Fibroblast of skin of left quadriceps (primary cell): ENCODE measurements at regions not wholly inside any gene's neighbourhood (a gene's known extent, or its start where the extent isn't known, plus 50 kb on each side); places are given as distances from the start of the nearest gene placed in this dataset.

Experiments used
- DNase-seq, 2 experiments: peaks; one replicate each; pipeline ENCODE4 v3.0.0-alpha.2; 2013; ENCODE audit warnings: low read depth in 2 of 2

DNA sequence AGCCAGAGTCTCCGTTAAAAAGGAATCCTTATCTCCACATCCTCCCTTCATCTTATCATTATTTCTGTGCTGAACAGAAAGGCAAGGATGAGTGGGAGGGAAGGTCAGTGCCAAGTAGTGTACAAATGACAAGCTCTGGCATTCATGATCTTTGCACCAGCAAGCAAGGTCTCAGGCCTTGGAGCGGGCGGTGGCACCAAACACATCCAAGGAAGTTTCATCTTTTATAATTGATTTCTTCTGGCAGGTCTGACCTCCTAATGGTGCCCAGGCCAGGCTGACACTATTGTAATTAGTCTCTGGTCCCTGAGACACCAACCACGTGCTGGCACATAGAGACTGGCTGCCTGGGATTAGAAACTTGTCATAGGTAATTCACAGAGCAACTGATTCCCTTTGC, 336.6 kb downstream of the EN1 start:
- DNase-seq = no peak

DNA sequence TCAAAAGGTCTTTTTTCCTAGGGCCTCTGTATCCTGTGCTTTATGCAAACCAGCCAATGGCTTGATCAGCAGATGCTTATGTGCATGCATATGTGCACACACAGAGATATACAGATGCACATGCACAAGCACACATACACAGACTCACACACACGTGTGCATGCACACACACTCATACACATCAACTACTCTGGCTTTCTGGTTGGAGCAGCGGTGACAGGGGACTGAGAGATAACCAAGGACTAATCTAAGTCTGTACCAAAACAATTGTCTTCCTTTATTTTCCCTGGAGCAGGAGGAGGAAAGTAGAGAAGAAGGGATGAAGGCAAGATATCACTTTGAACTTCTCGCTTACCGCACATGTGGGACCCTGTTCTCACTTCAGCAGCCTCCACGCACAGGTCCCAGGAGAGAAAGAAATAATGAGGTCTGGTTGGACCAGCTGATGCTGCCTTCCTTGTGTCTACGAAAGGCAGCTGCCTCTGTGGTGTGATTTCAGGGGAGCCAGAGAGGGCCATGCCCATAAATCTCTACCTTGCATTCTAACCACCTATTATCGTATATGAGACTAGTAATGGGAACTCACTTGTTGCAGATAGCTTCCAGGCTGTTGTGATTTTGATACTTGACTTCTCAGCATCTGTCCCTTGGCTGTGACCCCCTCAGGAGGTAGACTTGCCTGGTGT, 338.0 kb downstream of the EN1 start:
- no peak for DNase-seq

DNA sequence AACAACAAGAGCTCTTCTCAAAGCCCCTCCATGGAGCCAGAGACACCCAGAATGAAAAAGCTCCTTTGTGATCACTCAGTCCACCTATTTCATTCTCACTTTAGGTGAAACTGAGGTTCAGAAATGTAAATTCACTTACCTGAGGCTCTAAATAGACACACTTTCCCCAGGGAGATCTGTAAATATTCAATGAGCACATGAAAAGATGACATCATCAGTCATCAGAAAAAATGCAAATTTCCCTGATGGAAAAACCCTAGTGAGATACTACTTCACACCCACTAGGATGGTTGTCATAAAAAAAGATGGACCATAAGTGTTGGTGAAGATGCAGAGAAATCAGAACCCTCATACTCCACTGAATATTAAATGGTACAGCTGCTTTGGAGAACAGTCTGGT, 339.2 kb downstream of the EN1 start:
- DNase-seq = no peak

DNA sequence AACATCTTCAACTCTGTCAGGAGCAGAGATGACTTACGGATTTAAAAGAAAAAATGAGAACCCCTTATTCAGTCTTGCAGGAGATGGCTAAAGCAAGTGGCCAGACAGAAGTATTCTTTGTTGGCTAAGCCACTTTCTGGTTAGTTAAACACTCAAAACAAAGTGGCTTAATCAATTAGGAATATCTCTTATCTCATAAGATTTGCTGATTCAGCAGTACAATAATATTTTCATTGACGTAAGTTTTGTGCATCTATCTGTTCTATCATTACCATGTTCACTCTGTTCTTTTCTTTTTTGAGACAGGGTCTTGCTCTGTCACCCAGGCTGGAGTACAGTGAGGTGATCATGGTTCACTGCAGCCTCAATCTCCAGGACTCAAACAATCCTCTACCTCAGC, 342.0 kb downstream of the EN1 start:
- DNase-seq = no peak

DNA sequence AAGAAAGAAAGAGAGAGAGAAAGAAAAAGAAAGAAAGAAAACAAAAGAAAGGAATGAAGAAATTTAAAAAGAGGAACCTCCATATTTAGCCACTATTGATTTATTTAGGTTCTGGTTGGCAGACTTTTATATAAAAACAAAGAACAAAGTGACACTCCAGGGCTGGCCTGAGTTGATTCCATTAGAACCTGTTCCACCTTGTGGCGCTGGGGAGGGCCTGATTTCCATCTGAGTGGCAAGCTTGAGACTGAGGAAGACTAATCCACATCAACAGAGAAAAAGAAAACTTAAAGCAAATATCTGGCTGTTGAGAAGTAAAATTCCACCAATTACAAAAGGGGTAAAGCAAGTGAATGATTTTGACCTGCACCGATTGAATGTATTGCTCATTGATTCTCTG, 345.3 kb downstream of the EN1 start:
- DNase-seq = no peak

DNA sequence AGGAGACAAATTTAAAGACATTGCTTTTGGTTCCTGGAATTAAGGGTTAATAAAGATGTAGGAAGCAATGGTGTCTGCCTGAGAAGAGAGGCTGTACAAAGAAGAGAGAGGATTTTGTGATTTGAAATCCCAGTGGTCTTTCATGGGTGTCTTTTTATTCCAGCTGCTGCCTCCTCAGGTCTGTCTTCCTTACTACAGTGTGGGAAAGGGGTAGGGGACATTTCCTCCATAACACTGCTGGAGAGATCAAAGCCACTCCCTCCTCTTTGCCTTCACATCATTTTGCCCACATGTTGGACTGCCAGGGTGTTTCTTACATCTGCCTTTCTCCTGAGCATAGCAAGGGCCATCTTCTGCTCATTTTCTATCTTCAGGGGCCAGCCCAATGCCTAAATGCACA, 348.5 kb downstream of the EN1 start:
- no peak for DNase-seq

DNA sequence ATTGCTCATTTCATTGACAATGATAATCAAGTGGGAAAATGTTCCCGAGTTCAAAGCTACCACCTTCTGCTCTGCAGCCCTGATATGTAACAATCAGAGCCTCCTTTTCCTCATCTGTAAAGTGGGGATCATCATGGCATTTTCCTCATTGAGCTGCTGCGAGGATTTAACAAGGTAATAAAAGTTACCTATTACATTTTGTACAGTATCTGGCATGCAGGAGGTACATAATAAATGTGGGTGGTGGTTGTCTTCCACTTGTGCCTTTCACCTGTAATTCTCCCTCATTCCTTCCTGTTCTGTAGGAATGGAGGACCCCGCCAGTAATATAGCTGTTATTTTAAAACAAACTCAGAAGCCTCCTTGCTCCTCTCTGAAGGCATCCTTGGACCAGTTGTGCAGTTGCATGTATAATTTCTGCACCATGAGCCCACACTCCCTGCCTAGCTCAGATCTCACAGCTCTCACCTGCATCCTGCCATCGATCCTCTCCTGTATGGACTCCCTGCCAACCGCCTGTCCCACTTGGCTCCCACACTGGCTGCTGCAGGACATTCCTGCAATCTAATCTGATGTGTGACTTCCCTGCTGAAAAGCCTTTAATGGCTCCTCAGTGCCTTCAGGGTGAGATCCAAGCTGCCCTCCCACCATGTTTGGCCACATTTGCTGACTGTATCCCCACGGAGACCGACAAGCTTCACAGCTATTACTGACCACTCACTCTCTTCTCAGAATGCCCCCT, 350.4 kb downstream of the EN1 start:
- no peak for DNase-seq

DNA sequence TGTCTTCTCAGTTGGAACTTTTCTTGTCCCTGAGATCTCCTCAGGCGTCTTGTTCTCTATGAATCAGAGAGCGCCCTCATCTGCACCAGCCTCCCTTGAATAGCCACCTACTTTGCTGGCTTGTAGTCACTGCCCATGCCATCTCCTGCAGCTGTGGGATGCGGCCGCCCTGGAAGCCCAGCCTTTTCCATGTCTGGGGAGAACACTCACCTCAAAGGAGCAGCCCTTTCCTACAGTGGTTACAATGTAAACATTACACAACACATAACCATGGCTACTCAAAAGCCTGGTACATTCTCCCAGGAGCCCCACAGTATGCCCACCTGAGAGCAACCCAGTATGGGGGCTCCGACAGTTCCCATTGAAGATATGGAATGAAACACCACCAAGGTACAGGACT, 351.0 kb downstream of the EN1 start:
- no peak for DNase-seq

DNA sequence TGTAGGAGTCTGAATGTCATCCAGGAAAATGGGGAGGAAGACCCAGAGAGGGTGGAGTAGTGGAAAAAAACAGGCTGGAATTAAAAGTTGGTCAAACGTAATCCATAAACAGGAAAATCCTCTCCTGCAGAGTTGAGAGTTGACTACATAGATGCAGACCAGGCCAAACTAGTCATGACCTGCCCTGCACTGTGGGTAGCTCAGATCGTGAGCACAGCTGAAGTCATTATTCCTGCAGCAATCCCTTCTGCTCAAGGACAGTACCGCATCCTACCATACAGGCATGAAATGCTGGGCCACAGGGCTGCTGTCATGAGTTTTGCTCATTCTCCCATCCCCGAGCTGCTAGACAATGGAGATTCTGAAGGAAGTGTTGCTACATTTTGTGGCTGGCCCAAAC, 352.2 kb downstream of the EN1 start:
- DNase-seq = no peak

DNA sequence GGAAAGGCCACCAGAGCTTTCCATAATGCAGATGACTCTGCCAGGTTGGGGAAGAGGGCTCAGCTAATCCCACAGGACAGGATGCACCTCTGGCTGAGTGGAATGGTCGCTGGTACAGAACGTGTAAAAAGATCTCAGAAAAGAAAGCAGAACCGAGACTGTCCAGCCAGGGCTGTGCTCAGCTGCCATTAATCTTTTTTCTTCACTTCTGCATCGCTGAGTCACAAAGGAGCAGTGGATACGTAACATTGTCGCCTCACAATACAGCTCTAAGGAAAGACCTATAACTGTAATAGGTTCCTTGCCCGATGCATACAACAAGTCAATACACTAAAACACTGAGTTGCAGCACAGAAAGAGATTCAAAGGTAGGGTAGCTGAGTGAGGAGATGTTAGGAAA, 354.2 kb downstream of the EN1 start:
- no peak for DNase-seq

DNA sequence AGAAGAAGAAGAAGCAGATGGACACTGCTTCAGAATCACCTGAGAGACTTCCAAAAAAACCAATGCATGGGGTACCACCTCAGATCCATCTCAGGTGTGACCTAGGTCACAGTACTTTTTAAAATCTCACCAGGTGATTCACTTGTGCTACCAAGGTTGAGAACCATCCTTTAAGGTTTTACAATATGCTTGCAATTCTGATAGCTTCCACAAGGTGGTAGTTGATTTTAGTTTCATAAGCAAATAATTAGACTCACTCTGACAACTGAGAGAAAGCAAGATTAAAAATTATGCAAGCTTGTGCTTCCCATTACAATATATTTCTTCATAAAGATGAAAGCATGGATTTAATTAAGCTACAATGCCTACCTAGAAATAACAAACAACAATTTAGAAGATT, 355.1 kb downstream of the EN1 start:
- DNase-seq = peak in 1 of 2 experiments; percentile 3

DNA sequence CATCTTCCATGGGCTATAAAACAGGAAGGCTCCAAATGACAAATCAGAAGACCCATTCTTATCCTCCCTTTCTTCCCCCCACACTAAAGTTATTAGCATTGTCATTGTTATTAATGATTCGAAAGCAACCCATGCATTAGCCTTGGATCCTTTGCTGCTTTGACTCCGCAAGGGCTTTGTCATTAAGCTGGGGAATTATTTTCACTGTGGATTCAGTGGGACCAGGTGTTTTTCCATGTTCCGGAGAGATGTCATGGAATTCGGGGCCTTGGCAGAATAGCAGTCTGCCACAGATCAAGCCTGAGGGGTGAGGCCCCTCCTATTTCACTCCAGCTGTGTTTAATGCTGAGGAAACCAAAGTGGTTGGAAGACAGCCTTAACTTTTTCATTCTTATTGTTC, 357.1 kb downstream of the EN1 start:
- no peak for DNase-seq

DNA sequence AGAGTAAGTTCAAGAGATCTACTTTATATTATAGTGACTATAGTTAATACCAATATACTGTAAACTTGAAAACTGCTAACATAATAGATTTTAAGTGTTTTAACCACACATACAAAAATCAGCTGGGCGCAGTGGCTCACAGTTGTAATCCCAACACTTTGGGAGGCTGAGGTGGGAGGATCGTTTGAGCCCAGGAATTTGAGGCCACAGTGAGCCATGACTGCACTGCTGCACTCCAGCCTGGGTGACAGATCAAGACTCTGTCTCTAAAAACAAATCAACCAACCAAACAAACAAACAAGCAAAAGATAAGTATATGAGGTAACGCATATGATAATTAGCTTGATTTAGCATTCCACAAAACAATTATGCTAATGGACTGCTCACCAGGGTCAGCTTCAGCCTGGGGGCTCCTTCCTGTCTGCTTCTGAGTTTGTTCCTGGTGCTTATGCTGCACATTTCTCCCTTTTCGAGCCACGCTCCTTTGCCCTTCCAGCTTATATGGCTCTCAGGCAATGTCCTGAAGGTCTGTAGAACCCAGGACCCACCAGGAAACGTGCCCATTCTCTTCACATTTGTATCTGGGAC, 357.6 kb downstream of the EN1 start:
- no peak for DNase-seq

DNA sequence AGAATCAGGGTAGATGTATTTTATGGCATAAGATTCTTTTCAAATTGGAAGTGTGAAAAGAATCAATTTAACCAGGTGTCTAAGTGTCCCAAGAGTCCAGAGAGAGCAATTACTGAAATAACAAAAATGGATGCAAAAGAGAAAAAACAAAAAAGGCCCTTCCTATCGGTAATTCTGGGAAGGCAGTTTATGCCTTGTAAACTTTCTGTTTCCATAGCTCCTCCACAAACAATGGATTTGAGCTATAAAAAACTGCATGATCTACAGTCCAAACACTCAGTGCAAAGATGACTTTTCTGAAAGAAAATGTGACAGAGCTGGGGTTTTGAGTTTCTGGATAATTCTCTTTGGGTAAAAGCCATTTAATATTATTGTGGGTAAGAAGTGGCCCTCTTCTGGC, 366.1 kb downstream of the EN1 start:
- DNase-seq = no peak

DNA sequence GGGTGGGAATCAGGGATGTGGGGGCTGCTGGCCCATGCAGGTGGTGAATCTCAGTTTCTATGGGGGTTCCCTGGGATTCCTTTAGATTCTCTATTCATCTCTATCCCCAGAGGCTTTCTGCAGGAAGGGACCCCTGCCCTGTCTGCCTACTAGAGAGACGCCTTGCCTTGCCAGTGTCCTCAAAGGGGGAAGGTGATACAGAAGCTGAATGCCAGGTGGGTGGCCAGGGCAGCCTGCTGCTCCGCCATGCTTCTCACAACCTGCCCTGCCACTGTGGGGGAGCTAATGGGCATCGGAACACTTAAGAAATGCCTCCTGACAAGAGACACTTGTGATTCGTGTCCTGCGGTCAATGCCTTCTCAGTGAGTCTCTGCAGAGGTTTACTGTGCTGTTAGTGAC, 368.4 kb downstream of the EN1 start:
- DNase-seq = no peak

DNA sequence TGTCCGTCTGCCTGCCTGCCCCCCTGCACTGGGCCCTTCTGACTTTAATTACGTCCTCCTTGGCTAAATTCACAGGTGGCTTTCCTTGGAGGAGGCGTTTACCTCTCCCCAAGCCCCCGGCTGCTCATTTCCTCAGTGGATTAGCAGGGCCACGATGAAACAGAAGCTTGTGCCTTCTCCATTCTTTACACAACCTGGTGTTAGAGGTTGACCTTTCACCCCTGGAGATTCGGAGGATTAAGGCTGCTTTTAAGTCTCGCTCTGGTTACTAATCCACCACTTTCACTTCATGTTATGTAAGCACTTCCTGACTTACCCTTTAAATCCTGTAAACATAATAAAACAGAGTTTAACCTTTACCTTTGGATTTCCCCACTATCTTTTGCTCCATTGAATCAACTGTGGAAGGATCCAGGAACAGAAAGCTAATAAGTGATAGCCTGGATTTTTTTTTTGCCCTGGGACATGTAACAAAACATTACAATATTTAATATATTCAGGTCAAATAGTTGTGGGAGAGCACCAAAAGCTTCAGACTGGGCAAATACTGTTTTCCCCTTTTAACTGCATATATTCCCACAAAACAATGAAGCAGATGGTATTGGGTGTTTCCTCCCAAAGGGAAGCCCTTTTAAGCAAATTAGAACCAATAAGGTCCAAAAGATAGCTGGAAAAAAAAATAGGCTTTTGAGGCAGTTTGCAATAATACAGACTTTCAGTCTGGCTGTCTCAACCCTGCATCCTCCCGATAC, 370.2 kb downstream of the EN1 start:
- DNase-seq = no peak

DNA sequence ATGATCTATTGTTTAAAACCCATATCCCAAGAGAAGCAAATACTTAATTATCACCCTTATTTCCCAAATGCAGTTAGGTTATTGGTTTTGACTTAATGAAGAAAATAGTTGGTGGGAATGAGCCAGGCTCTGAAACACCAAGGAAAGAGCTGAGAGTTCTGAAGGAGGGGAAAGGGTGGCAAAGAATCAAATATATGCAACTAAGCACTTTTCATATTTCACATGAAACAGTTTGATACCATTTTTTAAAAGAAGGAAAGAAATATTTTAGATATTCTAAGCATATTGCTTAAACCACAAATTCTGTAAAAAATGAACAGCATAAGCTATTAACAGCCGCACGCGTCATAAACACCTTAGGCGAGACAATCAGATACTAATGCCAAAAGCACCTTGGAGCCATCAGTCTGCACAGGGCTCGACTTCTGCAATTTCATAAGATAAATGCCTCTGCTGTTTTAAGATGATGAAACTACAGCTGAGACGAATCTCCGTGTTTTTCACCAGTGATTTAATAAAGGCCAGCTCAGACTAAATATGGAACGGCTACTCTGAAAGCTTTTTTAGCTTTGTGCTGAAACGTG, 371.7 kb downstream of the EN1 start:
- DNase-seq = no peak

DNA sequence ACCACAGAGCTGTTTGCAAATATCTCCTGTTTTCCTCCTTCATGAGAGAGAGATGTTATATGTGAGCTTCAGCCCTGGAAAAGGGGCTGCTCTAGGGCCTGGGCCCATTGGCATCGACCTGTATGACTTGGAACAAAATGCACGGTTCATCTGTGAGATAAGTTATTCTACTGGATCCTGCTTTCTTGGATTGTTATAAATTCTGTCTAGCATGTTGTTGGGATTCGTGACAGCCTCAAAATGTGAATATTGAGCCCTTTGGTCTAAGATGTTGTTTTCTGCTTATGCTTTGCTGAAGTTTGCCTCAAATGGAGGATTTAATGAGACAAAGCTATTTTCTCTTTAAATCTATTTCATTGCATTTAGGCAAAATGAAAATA, 372.9 kb downstream of the EN1 start:
- DNase-seq = no peak

DNA sequence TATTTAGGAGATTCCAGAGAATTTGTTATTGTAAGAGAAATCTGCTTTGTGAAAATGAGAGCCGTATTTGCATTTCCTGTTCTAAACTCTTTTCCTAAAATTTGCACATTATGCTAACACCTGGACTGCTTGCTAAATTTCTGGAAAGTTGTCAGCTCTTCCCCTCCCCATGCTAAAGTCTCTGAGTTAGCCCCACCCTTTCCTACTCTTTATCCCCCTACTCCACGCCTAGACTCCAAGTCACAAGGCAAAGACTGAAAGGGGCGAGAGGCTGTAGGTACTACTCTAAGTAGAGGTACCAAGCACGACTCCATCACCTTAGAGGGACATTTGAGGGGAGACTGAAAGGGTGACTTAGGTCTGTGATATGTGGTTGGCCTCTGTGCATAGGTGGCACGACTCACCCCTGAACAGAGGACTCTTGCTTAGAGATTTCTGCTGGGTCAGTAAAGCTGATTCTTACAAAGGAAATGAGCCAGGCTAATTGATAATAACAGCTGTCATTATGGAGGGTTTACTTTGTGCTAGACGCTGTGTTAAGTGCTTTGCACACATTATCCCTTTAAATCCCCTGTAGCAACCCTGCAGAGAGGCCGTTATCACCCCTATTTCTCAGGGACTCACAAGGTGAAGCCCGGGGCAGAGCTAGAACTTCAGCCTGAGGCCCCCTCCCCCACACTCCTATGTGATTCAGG, 373.5 kb downstream of the EN1 start:
- DNase-seq = no peak

DNA sequence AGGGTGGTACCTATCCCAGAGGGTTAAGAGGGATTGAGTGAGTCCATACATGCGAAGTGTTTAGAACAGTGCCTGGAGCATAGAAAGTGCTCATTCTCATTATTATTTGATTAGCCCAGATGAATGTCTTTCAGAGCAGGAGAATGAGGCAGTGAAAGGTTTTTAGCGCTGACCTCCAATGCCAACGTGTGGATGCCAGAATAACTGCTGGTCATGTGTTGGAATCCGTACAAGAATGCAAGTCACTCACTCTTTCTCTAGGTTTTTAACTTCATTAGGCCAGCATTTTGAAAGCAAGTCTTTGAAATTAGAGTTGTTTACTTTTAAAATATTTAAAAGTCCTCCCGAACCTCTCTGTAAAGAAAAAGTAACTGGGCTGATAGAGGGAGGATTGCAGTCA, 374.2 kb downstream of the EN1 start:
- no peak for DNase-seq

DNA sequence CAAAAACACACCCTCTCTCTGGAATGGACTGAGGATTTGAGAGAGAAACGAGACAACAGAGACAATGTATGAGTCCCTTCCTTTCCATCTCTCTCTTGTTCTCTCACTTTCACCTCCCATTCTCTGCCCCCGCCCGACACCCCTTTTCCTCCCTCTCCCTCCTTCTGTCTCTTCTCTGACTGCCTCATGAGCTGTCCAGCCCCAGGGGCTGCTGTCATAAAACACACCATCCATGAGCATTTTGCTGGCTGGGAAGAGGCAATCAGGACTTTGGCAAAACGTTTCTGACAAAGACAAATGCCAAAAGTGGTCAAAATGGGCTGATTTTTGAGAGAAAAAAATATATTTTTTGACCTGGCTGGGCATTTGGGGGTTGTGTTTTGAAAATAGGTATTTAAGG, 377.2 kb downstream of the EN1 start:
- DNase-seq = no peak

DNA sequence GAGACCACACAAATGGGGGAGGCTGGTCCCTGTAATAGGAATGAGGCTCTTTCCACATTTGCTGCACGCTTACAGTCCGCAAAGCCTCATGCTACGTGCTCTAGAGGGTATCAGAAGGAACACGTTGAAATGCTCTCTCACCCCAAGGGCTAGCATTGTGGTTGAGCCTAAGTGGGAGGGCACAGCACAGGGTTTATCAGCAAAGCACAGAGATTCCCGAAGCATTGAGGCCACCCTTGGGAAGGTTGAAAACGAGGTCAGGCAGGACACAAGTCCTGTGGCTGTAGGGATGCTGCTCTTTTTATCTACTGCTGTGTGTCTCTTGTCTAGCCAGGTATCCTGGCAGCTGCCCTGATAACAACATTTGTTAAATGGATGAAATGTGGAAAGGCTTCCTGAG, 378.3 kb downstream of the EN1 start:
- no peak for DNase-seq
